WTC11 (cell line): ENCODE measurements at regions not wholly inside any gene's neighbourhood (a gene's known extent, or its start where the extent isn't known, plus 50 kb on each side); places are given as distances from the start of the nearest gene placed in this dataset.

Source experiments
- ATAC-seq: fragments of 200-7000 bp; cut with Tn5 transposase; 2 replicates; pipeline ENCODE4 v1.10.0; 2021; ENCODE audit warnings: mild to moderate bottlenecking, moderate library complexity
- CTCF ChIA-PET: fragments of 300-600 bp; sonication (Branson Sonifier 250); formaldehyde crosslinking; loops from one replicate; lab custom pipeline; 2021; ENCODE audit warnings: antibody characterized with exemption; lab: Charles Lee
- POLR2A ChIA-PET: fragments of 350-600 bp; sonication (Branson Sonifier 250); formaldehyde crosslinking; loops from one replicate; lab custom pipeline; 2021; ENCODE audit warnings: antibody characterized with exemption; lab: Charles Lee
- DNase-seq: peaks from one replicate; pipeline ENCODE4 v3.0.0; 2021; ENCODE audit warnings: low spot score
- H3K27ac Mint-ChIP-seq: 2 replicates; pipeline ENCODE4 v1.8.0; 2021; ENCODE audit warnings: mixed read lengths
- H3K27me3 Mint-ChIP-seq: 2 replicates; pipeline ENCODE4 v1.8.0; 2021; ENCODE audit warnings: low read depth, mild to moderate bottlenecking, moderate library complexity, mixed read lengths
- H3K36me3 Mint-ChIP-seq: 2 replicates; pipeline ENCODE4 v1.8.0; 2021; ENCODE audit warnings: mixed read lengths
- H3K4me1 Mint-ChIP-seq: 2 replicates; pipeline ENCODE4 v1.8.0; 2022; ENCODE audit warnings: mixed read lengths
- H3K4me3 Mint-ChIP-seq: 2 replicates; pipeline ENCODE4 v1.8.0; 2021; ENCODE audit warnings: mild to moderate bottlenecking, moderate library complexity, mixed read lengths
- H3K9me3 Mint-ChIP-seq: 2 replicates; pipeline ENCODE4 v1.8.0; 2021; ENCODE audit warnings: mixed read lengths
- CBFB ChIP-seq: sonication (generic); formaldehyde crosslinking; IDR thresholded peaks from 2 replicates; pipeline ENCODE4 v1.8.1; 2022; ENCODE audit warnings: mild to moderate bottlenecking, low read depth, missing genetic modification reagents
- ESRRA ChIP-seq: sonication (generic); formaldehyde crosslinking; IDR thresholded peaks from 2 replicates; pipeline ENCODE4 v1.8.1; 2022; ENCODE audit warnings: mild to moderate bottlenecking, missing genetic modification reagents, borderline replicate concordance
- ETV6 ChIP-seq: sonication (generic); formaldehyde crosslinking; IDR thresholded peaks from 2 replicates; pipeline ENCODE4 v1.8.1; 2022; ENCODE audit warnings: mild to moderate bottlenecking, missing genetic modification reagents
- FOXJ3 ChIP-seq: sonication (generic); formaldehyde crosslinking; IDR thresholded peaks from 2 replicates; pipeline ENCODE4 v1.9.0; 2021; ENCODE audit warnings: missing genetic modification reagents, mild to moderate bottlenecking, borderline replicate concordance
- IRF2 ChIP-seq: sonication (generic); formaldehyde crosslinking; IDR thresholded peaks from 2 replicates; pipeline ENCODE4 v1.8.0; 2022; ENCODE audit warnings: low read depth, missing genetic modification reagents, borderline replicate concordance
- JUN ChIP-seq: sonication (generic); formaldehyde crosslinking; IDR thresholded peaks from 2 replicates; pipeline ENCODE4 v1.8.0; 2023; ENCODE audit warnings: mild to moderate bottlenecking, missing genetic modification reagents
- KAT7 ChIP-seq: sonication (generic); formaldehyde crosslinking; IDR thresholded peaks from 2 replicates; pipeline ENCODE4 v1.8.1; 2023; ENCODE audit warnings: missing genetic modification reagents, mild to moderate bottlenecking, borderline replicate concordance
- MYBL2 ChIP-seq: sonication (generic); formaldehyde crosslinking; IDR thresholded peaks from 2 replicates; pipeline ENCODE4 v1.8.1; 2023; ENCODE audit warnings: mild to moderate bottlenecking, moderate library complexity, missing genetic modification reagents
- NR1H2 ChIP-seq: sonication (generic); formaldehyde crosslinking; IDR thresholded peaks from 2 replicates; pipeline ENCODE4 v1.9.0; 2021; ENCODE audit warnings: mild to moderate bottlenecking, moderate library complexity, missing genetic modification reagents
- OVOL2 ChIP-seq: fragments of 250-450 bp; sonication (Bioruptor Pico); IDR thresholded peaks from 2 replicates; pipeline ENCODE4 v1.9.0; 2021; ENCODE audit warnings: mild to moderate bottlenecking, borderline replicate concordance
- TEAD1 ChIP-seq: sonication (generic); formaldehyde crosslinking; IDR thresholded peaks from 2 replicates; pipeline ENCODE4 v1.8.0; 2022; ENCODE audit warnings: mild to moderate bottlenecking, missing genetic modification reagents
- TEAD4 ChIP-seq: sonication (generic); formaldehyde crosslinking; IDR thresholded peaks from 2 replicates; pipeline ENCODE4 v1.8.0; 2022; ENCODE audit warnings: mild to moderate bottlenecking, missing genetic modification reagents
- TP53 ChIP-seq: sonication (generic); formaldehyde crosslinking; IDR thresholded peaks from 2 replicates; pipeline ENCODE4 v1.8.1; 2023; ENCODE audit warnings: mild to moderate bottlenecking, missing genetic modification reagents
- ZNF232 ChIP-seq: sonication (generic); formaldehyde crosslinking; IDR thresholded peaks from 2 replicates; pipeline ENCODE4 v1.8.0; 2022; ENCODE audit warnings: mild to moderate bottlenecking, missing genetic modification reagents
- TF ChIP-seq, protein P1 (sequence below): sonication (generic); formaldehyde crosslinking; IDR thresholded peaks from 2 replicates; pipeline ENCODE4 v1.8.1; 2022; ENCODE audit warnings: mild to moderate bottlenecking, moderate library complexity, missing genetic modification reagents
- TF ChIP-seq, protein P2 (sequence below): sonication (generic); formaldehyde crosslinking; conservative IDR thresholded peaks from 2 replicates; pipeline ENCODE4 v1.8.1; 2022; ENCODE audit warnings: mild to moderate bottlenecking, missing genetic modification reagents
- TF ChIP-seq, protein P3 (sequence below): sonication (generic); formaldehyde crosslinking; IDR thresholded peaks from 2 replicates; pipeline ENCODE4 v1.8.1; 2022; ENCODE audit warnings: mild to moderate bottlenecking, missing genetic modification reagents, moderate library complexity, borderline replicate concordance
- TF ChIP-seq, protein P4 (sequence below): sonication (generic); formaldehyde crosslinking; IDR thresholded peaks from 2 replicates; pipeline ENCODE4 v1.8.1; 2022; ENCODE audit warnings: missing genetic modification reagents, borderline replicate concordance

DNA sequence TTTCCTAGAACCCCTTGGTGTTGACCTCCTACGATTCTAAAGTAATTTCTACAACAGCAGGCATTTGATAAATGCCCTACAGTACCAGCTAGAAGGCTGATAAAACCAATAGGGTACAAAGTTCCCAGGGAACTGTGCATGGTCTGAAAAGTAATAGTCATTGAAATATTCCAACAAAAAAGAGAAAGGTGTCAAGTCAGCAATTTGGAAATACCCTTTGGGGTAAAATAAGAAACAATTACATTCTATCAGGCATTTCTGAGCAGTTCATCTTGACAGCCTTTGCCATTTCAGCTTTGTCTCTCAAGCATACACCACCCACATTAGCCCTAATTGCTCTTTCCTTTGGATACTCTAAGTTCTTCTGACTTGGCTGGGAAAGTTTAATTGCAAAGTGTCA lies 542.9 kb upstream of the DDX18 start:
- H3K27me3 Mint-ChIP-seq, result no peaks in the 10 kb centered on the region
- no peak overlapping the region for H3K4me3 Mint-ChIP-seq
- DNase-seq (no peak), ATAC-seq (no peak)
- H3K36me3 Mint-ChIP-seq, result peaks cover 15% of the 10 kb centered on the region
- ChIA-PET CTCF (no interaction called here), POLR2A (no interaction called here)
- no peak overlapping the region; the same call in 1 of the 2 replicates for H3K27ac Mint-ChIP-seq
- H3K4me1 Mint-ChIP-seq, result peaks cover 58% of the 10 kb centered on the region
- no peak for TF ChIP-seq FOXJ3 (CRISPR knock-in tag)
- no peak for TF ChIP-seq OVOL2
- no peak for TF ChIP-seq ZNF232
- H3K9me3 Mint-ChIP-seq, result peaks cover 12% of the 10 kb centered on the region

DNA sequence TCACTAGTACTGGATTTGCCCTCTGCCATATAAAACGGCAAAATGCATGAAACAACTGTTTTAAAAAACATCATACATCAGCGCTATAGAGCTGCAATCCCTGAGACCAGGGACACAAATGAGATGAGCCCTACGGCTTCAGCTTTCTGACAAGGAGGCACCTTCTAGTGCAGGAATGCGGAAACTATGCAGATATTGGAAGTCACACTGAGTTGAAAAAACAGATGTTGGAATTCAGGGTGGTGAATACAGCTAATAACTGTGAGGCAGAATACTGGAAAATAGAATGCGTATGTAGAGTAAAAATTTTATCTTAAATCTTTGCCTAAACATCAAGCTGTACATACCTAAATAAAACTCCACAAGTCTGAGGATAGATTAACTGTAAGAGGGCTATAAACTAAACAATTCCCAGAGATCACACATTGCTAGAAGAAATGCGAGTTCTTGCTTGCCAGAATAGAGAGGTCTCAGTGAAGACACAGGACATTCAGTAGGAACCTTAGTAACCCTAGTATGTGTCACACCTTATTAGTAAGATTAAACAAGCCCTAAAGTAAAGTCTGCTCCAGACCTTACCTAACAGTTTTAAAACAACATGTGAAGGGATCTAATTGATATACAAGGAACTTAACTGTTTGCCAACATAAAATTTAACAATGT lies 541.4 kb upstream of the DDX18 start:
- DNase-seq, result no peak

DNA sequence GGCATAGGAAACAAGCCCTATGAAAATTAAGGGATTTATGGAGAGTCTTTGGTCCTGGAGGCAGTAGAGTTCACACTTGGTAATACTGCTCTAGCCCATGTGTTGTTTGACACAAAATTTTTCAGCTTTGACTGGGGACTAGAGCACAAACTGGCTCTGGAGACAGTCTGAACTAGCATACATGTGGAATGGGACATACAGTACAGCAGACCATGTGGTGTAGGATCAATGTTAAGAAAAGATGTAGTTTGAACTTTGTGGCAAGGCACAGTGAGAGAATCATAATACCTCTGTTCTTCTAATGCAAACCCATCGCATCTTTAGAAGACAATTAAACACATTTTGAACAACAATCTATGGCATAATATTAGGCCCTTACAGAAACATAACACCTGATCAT lies 521.5 kb upstream of the DDX18 start:
- no peak overlapping the region for H3K4me3 Mint-ChIP-seq
- H3K27me3 Mint-ChIP-seq, result peaks cover 89% of the 10 kb centered on the region
- no peak overlapping the region for H3K27ac Mint-ChIP-seq
- ChIA-PET CTCF (no interaction called here), POLR2A (interaction anchor here (0.6 kb wide), 1 partner anchor 10 kb away, joined by 4 read pairs; no protein-coding TSS in a partner anchor)
- ATAC-seq (no peak), DNase-seq (no peak)
- peaks cover 17% of the 10 kb centered on the region for H3K36me3 Mint-ChIP-seq
- peaks cover 20% of the 10 kb centered on the region for H3K9me3 Mint-ChIP-seq
- no peaks in the 10 kb centered on the region for H3K4me1 Mint-ChIP-seq
- TF ChIP-seq OVOL2, result no peak
- no peak for TF ChIP-seq ESRRA (CRISPR knock-in tag)
- TF ChIP-seq, protein P1, sequence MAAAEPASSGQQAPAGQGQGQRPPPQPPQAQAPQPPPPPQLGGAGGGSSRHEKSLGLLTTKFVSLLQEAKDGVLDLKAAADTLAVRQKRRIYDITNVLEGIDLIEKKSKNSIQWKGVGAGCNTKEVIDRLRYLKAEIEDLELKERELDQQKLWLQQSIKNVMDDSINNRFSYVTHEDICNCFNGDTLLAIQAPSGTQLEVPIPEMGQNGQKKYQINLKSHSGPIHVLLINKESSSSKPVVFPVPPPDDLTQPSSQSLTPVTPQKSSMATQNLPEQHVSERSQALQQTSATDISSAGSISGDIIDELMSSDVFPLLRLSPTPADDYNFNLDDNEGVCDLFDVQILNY (CRISPR knock-in tag), result no peak
- no peak for TF ChIP-seq IRF2 (CRISPR knock-in tag)
- TF ChIP-seq, protein P2, sequence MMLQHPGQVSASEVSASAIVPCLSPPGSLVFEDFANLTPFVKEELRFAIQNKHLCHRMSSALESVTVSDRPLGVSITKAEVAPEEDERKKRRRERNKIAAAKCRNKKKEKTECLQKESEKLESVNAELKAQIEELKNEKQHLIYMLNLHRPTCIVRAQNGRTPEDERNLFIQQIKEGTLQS (CRISPR knock-in tag), result no peak
- no peak for TF ChIP-seq TP53 (CRISPR knock-in tag)
- TF ChIP-seq ETV6 (CRISPR knock-in tag), result no peak
- no peak for TF ChIP-seq MYBL2
- TF ChIP-seq, protein P3, sequence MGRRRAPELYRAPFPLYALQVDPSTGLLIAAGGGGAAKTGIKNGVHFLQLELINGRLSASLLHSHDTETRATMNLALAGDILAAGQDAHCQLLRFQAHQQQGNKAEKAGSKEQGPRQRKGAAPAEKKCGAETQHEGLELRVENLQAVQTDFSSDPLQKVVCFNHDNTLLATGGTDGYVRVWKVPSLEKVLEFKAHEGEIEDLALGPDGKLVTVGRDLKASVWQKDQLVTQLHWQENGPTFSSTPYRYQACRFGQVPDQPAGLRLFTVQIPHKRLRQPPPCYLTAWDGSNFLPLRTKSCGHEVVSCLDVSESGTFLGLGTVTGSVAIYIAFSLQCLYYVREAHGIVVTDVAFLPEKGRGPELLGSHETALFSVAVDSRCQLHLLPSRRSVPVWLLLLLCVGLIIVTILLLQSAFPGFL (CRISPR knock-in tag), result no peak
- TF ChIP-seq NR1H2 (CRISPR knock-in tag), result no peak
- no peak for TF ChIP-seq CBFB
- no peak for TF ChIP-seq KAT7
- TF ChIP-seq, protein P4, sequence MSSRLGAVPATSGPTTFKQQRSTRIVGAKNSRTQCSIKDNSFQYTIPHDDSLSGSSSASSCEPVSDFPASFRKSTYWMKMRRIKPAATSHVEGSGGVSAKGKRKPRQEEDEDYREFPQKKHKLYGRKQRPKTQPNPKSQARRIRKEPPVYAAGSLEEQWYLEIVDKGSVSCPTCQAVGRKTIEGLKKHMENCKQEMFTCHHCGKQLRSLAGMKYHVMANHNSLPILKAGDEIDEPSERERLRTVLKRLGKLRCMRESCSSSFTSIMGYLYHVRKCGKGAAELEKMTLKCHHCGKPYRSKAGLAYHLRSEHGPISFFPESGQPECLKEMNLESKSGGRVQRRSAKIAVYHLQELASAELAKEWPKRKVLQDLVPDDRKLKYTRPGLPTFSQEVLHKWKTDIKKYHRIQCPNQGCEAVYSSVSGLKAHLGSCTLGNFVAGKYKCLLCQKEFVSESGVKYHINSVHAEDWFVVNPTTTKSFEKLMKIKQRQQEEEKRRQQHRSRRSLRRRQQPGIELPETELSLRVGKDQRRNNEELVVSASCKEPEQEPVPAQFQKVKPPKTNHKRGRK (CRISPR knock-in tag), result no peak
- TF ChIP-seq TEAD1 (CRISPR knock-in tag), result no peak

More for the DNA sequence above, 541.4 kb upstream of the DDX18 start:
- H3K27ac Mint-ChIP-seq, result peak overlapping the region; percentile 89
- H3K4me1 Mint-ChIP-seq, result peaks cover 68% of the 10 kb centered on the region
- POLR2A ChIA-PET, result no interaction called here
- peaks cover 15% of the 10 kb centered on the region for H3K36me3 Mint-ChIP-seq
- CTCF ChIA-PET, result interaction anchor here (0.9 kb wide), 1 partner anchor 17 kb away, joined by 3 read pairs; no protein-coding TSS in a partner anchor
- H3K27me3 Mint-ChIP-seq, result no peaks in the 10 kb centered on the region
- peaks cover 12% of the 10 kb centered on the region for H3K9me3 Mint-ChIP-seq
- H3K4me3 Mint-ChIP-seq, result peak overlapping the region; percentile 8
- peak; percentile 89 for ATAC-seq
- TF ChIP-seq JUN (CRISPR knock-in tag), result no peak
- peak; percentile 87; the same call in 1 of the 2 replicates for TF ChIP-seq TEAD1 (CRISPR knock-in tag)
- peak; percentile 56; the same call in 1 of the 2 replicates for TF ChIP-seq TEAD4 (CRISPR knock-in tag)
